ENCODE measurements at regions not wholly inside any gene's neighbourhood (a gene's known extent, or its start where the extent isn't known, plus 50 kb on each side); places are given as distances from the start of the nearest gene placed in this dataset.

DNA sequence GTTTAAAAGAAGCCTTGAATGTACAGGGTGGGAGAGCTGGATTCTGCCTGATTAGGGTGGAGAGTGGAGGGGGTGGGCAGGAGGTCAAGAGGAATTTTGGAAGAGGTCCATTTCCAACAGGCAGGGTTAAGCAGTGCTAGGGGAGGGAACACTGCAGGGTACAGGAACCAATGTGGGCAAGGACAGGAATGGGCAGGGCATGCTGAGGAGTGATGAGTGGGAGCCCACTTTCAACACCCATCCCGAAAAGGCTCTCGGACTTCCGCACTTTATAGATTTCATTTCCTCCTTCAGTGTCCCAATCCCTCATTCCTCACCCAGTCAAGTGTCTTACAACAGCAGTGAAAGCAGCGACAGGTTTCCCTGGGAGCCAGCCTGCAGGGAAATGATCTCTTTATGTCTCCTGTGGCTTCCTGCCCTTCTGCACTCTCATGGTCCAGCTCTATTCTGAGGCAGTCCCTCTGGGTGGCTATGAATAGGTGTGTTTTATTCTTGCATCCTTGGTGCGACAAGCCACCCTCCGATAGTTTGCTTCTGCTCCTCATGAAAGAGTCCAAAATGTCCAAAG is 50.5 kb upstream of the ZNF507 start (continued):
- no peak for TF ChIP-seq CHD7 (IDR thresholded peaks at IDR 0.05; ENCODE audit: insufficient replicate concordance, low read length)
- TF ChIP-seq ASH2L (IDR thresholded peaks at IDR 0.05; ENCODE audit: low read length), result no peak
